ENCODE measurements at regions not wholly inside any gene's neighbourhood (a gene's known extent, or its start where the extent isn't known, plus 50 kb on each side); places are given as distances from the start of the nearest gene placed in this dataset.

- Mint-ChIP-seq H3K9me3 (no peaks in the 10 kb centered on the region), H3K27me3 (ENCODE audit: low read depth) (no peaks in the 10 kb centered on the region), H3K36me3 (ENCODE audit: insufficient read depth in 2 of 2) (no peaks in the 10 kb centered on the region), H3K4me1 (ENCODE audit: low read depth) (no peaks in the 10 kb centered on the region), H3K4me3 (no peak overlapping the region), H3K27ac (no peak overlapping the region)
- ATAC-seq (replicated peaks in 1 of 2) (no peak), DNase-seq (no peak)
These were observed 623.6 kb downstream of the AACS start for GRCh38 chr12:125688881-125689280.

DNA sequence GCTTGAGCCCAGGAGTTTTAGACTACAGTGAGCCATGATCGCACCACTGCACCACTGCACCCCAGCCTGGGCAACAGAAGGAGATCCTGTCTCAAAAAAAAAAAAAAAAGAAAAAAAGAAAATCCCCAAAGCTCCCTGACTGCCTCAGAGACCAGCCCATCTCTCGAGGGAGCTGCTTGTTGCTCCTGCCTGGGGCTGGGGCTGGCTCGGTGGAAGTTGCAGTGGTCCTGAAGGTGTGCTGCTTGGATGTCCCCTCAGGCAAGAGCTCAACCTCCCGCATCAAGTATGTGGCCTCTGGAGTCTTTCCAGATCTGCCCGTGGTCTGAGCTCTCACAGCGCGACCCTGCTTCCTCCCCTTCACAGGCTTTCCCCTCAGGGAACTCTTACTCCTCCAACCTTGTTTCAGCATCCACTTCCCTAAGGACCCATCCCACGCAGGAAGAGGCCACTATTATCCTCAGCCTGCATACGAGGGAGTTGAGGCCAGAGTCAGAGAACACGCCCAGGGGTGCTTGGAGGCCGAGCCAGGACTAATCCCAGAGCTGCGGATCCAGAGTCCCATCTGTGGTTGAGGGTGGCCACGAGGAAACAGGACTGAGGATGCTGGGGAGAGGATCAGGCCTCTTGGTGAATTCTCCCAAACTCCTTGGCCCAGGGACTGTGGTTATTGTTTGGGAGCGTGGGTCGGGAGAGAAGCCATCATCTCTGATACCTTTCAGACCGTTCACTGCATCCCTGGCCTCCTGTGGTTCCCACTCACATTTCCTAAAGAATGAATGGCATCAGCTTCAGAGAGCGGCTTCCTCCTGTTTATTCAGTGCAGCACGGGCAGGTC lies 624.6 kb downstream of the AACS start:
- ATAC-seq (replicated peaks in 1 of 2) (no peak), DNase-seq (no peak)
- Mint-ChIP-seq H3K9me3 (peaks cover 0 to under 1% of the 10 kb centered on the region in 2 donors), H3K36me3 (ENCODE audit: insufficient read depth in 2 of 2) (no peaks in the 10 kb centered on the region), H3K27ac (no peak overlapping the region), H3K4me3 (no peak overlapping the region), H3K27me3 (ENCODE audit: low read depth) (no peaks in the 10 kb centered on the region), H3K4me1 (ENCODE audit: low read depth) (no peaks in the 10 kb centered on the region)

- H3K27me3 Mint-ChIP-seq (ENCODE audit: low read depth): no peaks in the 10 kb centered on the region
- peaks cover 0 to 5% of the 10 kb centered on the region in 2 donors for H3K9me3 Mint-ChIP-seq
- ATAC-seq (replicated peaks in 1 of 2): no peak
- H3K36me3 Mint-ChIP-seq (ENCODE audit: insufficient read depth in 2 of 2): no peaks in the 10 kb centered on the region
- no peak overlapping the region for H3K4me3 Mint-ChIP-seq
- H3K27ac Mint-ChIP-seq: no peak overlapping the region
- H3K4me1 Mint-ChIP-seq (ENCODE audit: low read depth): no peaks in the 10 kb centered on the region
- DNase-seq: no peak
These were observed 625.6 kb downstream of the AACS start for GRCh38 chr12:125690841-125691240.

GRCh38 chr12:125696054-125696453 lies 630.8 kb downstream of the AACS start:
- no peak for ATAC-seq (replicated peaks in 1 of 2)
- Mint-ChIP-seq H3K27ac (no peak overlapping the region), H3K4me3 (no peak overlapping the region), H3K36me3 (ENCODE audit: insufficient read depth in 2 of 2) (no peaks in the 10 kb centered on the region), H3K27me3 (ENCODE audit: low read depth) (no peaks in the 10 kb centered on the region), H3K4me1 (ENCODE audit: low read depth) (no peaks in the 10 kb centered on the region), H3K9me3 (peaks cover 0 to 5% of the 10 kb centered on the region in 2 donors)
- DNase-seq: no peak

GRCh38 chr12:125704803-125705202 lies 639.6 kb downstream of the AACS start:
- Mint-ChIP-seq H3K4me1 (ENCODE audit: low read depth) (no peaks in the 10 kb centered on the region), H3K9me3 (peaks cover 0 to 2% of the 10 kb centered on the region in 2 donors), H3K27me3 (ENCODE audit: low read depth) (no peaks in the 10 kb centered on the region), H3K4me3 (no peak overlapping the region), H3K36me3 (ENCODE audit: insufficient read depth in 2 of 2) (peaks cover 0 to 2% of the 10 kb centered on the region in 2 donors), H3K27ac (no peak overlapping the region)
- no peak for ATAC-seq (replicated peaks in 1 of 2)
- DNase-seq: no peak

- Mint-ChIP-seq H3K36me3 (ENCODE audit: insufficient read depth in 2 of 2) (peaks cover 5 to 7% of the 10 kb centered on the region in 2 donors), H3K4me3 (no peak overlapping the region), H3K27ac (no peak overlapping the region), H3K9me3 (peaks cover 12 to 17% of the 10 kb centered on the region in 2 donors), H3K27me3 (ENCODE audit: low read depth) (no peaks in the 10 kb centered on the region), H3K4me1 (ENCODE audit: low read depth) (no peaks in the 10 kb centered on the region)
- no peak for ATAC-seq (replicated peaks in 1 of 2)
- DNase-seq: no peak
These were observed 655.7 kb downstream of the AACS start for GRCh38 chr12:125720961-125721360.

- peaks cover 3 to 13% of the 10 kb centered on the region in 2 donors for H3K9me3 Mint-ChIP-seq
- no peaks in the 10 kb centered on the region for H3K36me3 Mint-ChIP-seq (ENCODE audit: insufficient read depth in 2 of 2)
- no peak overlapping the region for H3K27ac Mint-ChIP-seq
- ATAC-seq (replicated peaks in 1 of 2): no peak
- H3K4me3 Mint-ChIP-seq: no peak overlapping the region
- no peaks in the 10 kb centered on the region for H3K27me3 Mint-ChIP-seq (ENCODE audit: low read depth)
- DNase-seq: no peak
- H3K4me1 Mint-ChIP-seq (ENCODE audit: low read depth): no peaks in the 10 kb centered on the region
These were observed 668.9 kb downstream of the AACS start for GRCh38 chr12:125734137-125734536.

GRCh38 chr12:125738211-125738610 lies 673.0 kb downstream of the AACS start:
- no peaks in the 10 kb centered on the region for H3K36me3 Mint-ChIP-seq (ENCODE audit: insufficient read depth in 2 of 2)
- peaks cover 7 to 17% of the 10 kb centered on the region in 2 donors for H3K9me3 Mint-ChIP-seq
- DNase-seq (no peak), ATAC-seq (replicated peaks in 1 of 2) (no peak)
- H3K4me3 Mint-ChIP-seq: no peak overlapping the region
- no peaks in the 10 kb centered on the region for H3K27me3 Mint-ChIP-seq (ENCODE audit: low read depth)
- no peaks in the 10 kb centered on the region for H3K4me1 Mint-ChIP-seq (ENCODE audit: low read depth)
- no peak overlapping the region for H3K27ac Mint-ChIP-seq

- H3K27me3 Mint-ChIP-seq (ENCODE audit: low read depth): no peaks in the 10 kb centered on the region
- no peak overlapping the region for H3K27ac Mint-ChIP-seq
- no peaks in the 10 kb centered on the region for H3K4me1 Mint-ChIP-seq (ENCODE audit: low read depth)
These were observed 677.2 kb downstream of the AACS start for GRCh38 chr12:125742413-125742812.

DNA sequence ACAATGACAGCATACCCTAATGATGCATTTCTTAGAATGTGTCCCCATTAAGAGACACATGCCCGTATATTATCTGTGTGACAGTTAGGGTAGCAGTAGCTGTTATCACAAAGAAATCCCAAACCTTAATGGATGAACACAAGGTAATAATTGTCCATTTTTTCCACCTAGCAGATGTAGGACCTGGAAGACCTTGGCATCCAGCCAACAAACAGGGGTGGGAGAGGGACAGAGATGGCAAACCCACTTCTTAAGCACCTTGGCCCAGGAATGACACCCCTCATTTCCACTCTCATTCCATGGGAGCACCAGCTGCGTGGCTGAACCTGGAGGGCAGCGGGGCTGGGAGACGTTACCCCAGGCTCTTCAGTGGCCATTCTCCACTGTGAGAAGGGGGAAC lies 679.0 kb downstream of the AACS start:
- no peak for ATAC-seq (replicated peaks in 1 of 2)
- no peaks in the 10 kb centered on the region for H3K4me1 Mint-ChIP-seq (ENCODE audit: low read depth)
- DNase-seq: no peak
- H3K27me3 Mint-ChIP-seq (ENCODE audit: low read depth): no peaks in the 10 kb centered on the region
- no peak overlapping the region for H3K4me3 Mint-ChIP-seq
- H3K36me3 Mint-ChIP-seq (ENCODE audit: insufficient read depth in 2 of 2): no peaks in the 10 kb centered on the region
- no peak overlapping the region for H3K27ac Mint-ChIP-seq
- H3K9me3 Mint-ChIP-seq: peaks cover 4 to 7% of the 10 kb centered on the region in 2 donors

More at GRCh38 chr12:125742413-125742812, 677.2 kb downstream of the AACS start:
- H3K9me3 Mint-ChIP-seq: peaks cover 7% of the 10 kb centered on the region in 2 donors
- ATAC-seq (replicated peaks in 1 of 2) (no peak), DNase-seq (no peak)
- no peaks in the 10 kb centered on the region for H3K36me3 Mint-ChIP-seq (ENCODE audit: insufficient read depth in 2 of 2)
- H3K4me3 Mint-ChIP-seq: no peak overlapping the region

- Mint-ChIP-seq H3K27me3 (ENCODE audit: low read depth) (no peaks in the 10 kb centered on the region), H3K36me3 (ENCODE audit: insufficient read depth in 2 of 2) (no peaks in the 10 kb centered on the region), H3K27ac (no peak overlapping the region), H3K4me1 (ENCODE audit: low read depth) (no peaks in the 10 kb centered on the region), H3K9me3 (peaks cover 2% of the 10 kb centered on the region in 2 donors), H3K4me3 (no peak overlapping the region)
- no peak for ATAC-seq (replicated peaks in 1 of 2)
- no peak for DNase-seq
These were observed 690.3 kb downstream of the AACS start for GRCh38 chr12:125755512-125755911.

GRCh38 chr12:125766091-125766490 lies 700.9 kb downstream of the AACS start:
- Mint-ChIP-seq H3K4me3 (no peak overlapping the region), H3K27me3 (ENCODE audit: low read depth) (no peaks in the 10 kb centered on the region), H3K9me3 (no peaks in the 10 kb centered on the region), H3K27ac (no peak overlapping the region), H3K4me1 (ENCODE audit: low read depth) (no peaks in the 10 kb centered on the region), H3K36me3 (ENCODE audit: insufficient read depth in 2 of 2) (no peaks in the 10 kb centered on the region)
- DNase-seq (no peak), ATAC-seq (replicated peaks in 1 of 2) (no peak)

- DNase-seq: no peak
- no peaks in the 10 kb centered on the region for H3K36me3 Mint-ChIP-seq (ENCODE audit: insufficient read depth in 2 of 2)
- ATAC-seq (replicated peaks in 1 of 2): no peak
- no peak overlapping the region for H3K4me3 Mint-ChIP-seq
- H3K27me3 Mint-ChIP-seq (ENCODE audit: low read depth): no peaks in the 10 kb centered on the region
- H3K9me3 Mint-ChIP-seq: peaks cover 0 to 4% of the 10 kb centered on the region in 2 donors
- H3K4me1 Mint-ChIP-seq (ENCODE audit: low read depth): no peaks in the 10 kb centered on the region
- no peak overlapping the region for H3K27ac Mint-ChIP-seq
These were observed 707.2 kb downstream of the AACS start for GRCh38 chr12:125772403-125772802.
